Stimulated activated CD4-positive, alpha-beta T cell treated with anti-CD3 and anti-CD28 coated beads, Interleukin-1b, Interleukin-23, amount 100 ng/mL, for 24 hours (primary cell): ENCODE measurements at regions not wholly inside any gene's neighbourhood (a gene's known extent, or its start where the extent isn't known, plus 50 kb on each side); places are given as distances from the start of the nearest gene placed in this dataset.
"Not testable (repeated sequence)": the region's sequence is repeated elsewhere in the genome, so short reads cannot be mapped to it uniquely, and the experiment has no call there.

ENCODE experiments used
- DNase-seq, 4 experiments: peaks; one replicate each; pipeline ENCODE4 v3.0.0-alpha.2; 2020; ENCODE audit warnings: low read depth in 4 of 4, low spot score in 1 of 4

DNA sequence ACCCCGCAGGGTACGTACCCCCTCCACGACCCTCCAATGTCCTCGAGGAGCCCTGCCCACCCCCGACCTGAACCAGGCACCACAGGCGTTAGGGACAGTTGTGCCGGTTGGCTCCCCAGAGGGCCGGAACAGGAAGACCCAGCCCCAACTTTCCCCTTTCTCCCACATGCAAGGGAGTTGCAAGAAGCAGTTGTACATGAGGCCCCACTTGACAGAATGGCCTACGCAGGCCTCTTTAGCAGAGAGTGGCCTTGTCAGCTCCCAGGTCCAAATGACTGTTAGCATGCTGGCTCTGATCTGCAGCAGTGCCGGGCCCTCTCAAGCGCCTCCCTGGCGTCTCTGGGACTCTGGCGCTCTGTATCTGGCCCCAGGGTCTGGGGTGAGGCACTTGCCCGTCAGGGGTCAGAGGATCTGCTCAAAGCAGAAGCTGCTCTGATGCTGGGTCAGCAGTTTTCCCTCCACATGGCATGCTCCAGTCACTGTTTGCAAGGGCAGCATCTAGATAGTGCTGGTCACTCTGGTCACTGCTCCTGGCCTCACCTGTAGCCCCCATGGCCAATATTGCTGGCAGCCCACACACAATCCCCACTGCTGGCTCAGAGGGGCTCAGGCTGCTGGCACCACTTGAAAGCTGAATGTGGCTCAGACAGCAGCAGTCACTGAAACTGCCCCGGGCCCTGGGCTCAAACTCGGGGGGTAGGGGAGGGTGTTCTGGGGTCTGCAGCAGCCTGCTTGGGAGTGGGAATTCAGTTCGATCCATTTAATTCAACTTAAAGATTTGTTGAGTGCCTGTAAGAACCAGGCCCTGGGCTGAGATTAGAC, 254.5 kb downstream of the FAM43A start:
- no peak for DNase-seq

- no peak for DNase-seq
Observed at GRCh38 chr3:194941360-194941955, 255.8 kb downstream of the FAM43A start.

DNA sequence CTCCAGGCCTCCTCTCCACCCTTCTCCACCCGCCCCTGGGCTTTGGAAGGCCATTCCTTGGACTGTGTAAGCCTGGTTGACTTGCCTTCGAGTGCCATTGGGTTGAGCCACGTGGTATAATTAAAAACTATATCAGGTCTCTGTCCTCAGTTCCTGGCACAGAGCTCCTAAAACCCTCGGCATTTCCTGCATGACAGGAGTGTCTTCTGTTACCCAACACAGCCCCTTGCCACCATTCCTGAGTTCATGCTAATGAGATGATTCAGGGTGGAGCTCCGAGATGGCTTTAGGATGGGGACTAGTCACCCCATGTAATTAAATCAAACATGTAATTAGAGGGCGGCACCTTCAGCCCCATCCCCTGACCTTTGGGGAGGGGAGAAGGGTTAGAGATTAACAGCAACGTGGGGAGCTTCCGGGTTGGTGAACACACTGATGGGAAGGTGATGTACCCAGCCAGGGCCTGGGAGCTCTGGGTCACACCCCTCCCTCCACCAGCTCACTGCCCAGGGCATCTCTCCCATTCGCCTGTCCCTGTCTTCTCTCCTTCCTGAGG, 256.4 kb downstream of the FAM43A start:
- no peak for DNase-seq

GRCh38 chr3:194944526-194944925, 258.8 kb downstream of the FAM43A start:
- no peak for DNase-seq

- DNase-seq = no peak
Observed at GRCh38 chr3:194945508-194945907, 259.8 kb downstream of the FAM43A start.

DNA sequence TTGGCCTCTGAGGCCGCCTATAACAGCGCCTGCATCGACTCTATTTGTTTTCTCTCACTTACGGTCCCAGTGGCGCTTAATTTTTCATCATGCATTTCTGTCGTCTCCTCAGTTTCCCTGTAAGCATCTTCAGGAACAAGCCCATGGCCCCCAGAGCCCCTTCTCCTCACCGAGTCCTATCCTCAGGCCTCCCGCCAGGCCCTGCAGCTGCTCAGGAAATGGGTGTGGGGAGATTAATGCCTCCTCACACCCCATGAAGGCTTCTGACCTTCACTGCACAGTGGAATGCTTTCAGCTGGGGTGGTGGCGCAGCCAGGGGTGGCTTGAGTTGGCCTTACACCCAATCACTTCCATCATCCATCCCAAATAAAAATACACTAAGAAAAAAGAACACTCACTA, 260.4 kb downstream of the FAM43A start:
- DNase-seq = no peak

- DNase-seq = no peak
Observed at GRCh38 chr3:194949592-194949991, 263.9 kb downstream of the FAM43A start.

DNA sequence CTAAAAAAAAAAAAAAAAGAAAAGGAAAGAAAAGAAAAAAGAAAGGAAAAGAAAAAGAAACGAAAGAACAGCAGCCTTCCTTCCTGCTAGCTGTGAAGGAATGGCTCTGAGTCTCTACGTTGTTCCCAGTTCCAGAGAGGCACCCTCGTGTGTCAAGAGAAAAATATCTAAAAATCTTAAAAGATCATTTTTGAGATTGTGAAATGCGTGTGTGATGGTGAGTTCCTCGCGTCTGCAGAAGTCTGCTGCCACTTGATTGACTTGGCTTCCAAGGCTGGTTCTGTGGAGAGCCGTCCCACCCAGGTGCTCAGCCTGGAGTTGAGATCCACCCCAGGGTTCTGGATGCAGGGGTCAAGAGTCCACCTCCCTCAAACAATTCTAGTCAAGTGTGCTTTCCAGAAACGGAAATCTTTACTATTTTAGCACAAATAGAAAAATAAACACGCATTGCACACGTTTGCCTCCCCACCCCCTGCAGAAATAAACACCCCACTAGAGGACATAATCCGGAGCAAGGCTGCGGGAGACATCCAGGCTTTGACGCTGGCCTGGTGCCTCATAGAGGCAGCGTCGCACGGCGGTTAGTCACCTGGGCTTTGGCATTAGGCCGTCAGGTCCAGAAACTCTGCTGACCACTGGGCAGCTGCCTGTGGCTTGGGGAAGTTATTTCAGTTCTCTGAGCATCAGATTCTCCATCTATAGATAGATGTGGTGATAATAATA, 265.4 kb downstream of the FAM43A start:
- DNase-seq = no peak

- DNase-seq = not testable (repeated sequence)
Observed at GRCh38 chr3:194951629-194951920, 265.9 kb downstream of the FAM43A start.

- no peak for DNase-seq
Observed at GRCh38 chr3:194951931-194952582, 266.4 kb downstream of the FAM43A start.

- DNase-seq = no peak
Observed at GRCh38 chr3:194952841-194953241, 267.2 kb downstream of the FAM43A start.

GRCh38 chr3:194953291-194953690, 267.6 kb downstream of the FAM43A start:
- DNase-seq = no peak

DNA sequence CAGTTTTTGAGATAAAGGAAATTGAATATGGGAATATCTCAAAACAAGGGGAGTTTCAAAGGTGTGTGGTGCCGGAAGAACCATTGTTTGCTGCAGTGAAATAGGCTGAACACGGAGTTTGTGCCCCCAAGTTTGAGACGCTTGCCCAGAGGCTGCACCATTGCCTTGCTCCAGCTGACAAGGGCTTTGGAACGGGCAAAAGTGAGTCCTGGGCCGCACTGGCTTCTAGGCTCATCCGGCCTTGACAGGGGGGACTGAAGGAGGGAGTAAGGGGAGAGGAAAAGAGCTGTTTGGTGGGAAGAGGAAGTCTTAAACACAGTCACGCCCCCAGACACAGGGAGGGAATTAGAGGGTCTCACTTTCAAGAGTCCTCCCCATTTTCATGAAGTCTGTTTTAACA, 269.9 kb downstream of the FAM43A start:
- no peak for DNase-seq

DNA sequence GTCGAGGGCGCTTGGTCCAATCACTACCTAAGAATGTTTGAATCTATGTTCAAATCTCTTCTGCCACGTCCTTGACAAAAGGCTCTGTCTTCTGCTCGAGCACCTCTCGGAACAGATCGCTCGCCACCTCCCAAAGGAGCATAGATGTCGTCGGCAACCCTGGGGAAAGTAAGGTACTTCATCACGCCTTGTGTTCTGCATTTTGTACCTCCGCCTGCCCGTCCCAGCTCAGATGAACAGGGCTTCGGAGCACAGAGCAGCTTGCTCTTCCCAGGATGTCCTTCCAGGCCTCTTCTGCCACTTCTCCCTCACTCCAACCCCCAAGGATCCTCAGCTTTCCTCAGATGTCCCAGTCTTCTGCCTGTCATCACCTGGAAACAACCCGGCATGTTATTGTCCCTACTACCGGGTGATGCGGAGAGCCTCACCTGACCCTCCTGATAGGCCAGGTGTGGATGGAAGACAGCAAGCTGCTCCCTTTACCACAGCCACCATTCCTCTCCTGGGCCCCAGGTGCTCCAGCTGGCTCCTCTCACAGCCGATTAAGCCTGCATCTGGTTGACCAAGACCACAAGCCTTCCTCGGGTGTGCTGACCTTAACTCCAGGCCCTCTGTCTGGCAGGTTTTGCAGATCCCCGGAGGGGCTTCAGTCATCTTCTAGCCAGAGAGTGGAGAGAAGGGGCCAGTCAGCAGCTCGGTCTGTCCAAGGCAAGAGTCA, 270.5 kb downstream of the FAM43A start:
- DNase-seq = no peak

GRCh38 chr3:194956697-194957396, 271.2 kb downstream of the FAM43A start:
- DNase-seq = no peak

- DNase-seq = no peak
Observed at GRCh38 chr3:194957743-194958240, 272.1 kb downstream of the FAM43A start.

DNA sequence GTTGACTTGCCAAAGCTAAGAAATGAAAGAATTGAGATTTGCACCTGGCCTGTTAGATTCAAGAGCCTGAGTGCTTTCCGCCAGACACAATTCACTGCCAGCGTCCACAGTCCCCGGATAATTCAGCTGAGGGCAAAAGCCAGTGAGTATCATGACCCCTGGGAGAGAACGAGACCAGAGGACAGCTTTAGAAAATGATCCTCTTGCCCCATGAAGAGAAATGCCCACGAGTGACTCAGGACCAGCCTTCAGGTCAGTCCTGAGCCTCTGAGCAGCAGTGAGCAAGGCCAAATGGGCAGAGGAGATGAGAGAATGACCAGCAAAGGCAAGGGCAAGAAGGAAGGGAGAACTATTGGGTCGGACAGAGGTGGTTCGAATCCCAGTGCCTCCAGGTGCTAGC, 273.5 kb downstream of the FAM43A start:
- no peak for DNase-seq

DNA sequence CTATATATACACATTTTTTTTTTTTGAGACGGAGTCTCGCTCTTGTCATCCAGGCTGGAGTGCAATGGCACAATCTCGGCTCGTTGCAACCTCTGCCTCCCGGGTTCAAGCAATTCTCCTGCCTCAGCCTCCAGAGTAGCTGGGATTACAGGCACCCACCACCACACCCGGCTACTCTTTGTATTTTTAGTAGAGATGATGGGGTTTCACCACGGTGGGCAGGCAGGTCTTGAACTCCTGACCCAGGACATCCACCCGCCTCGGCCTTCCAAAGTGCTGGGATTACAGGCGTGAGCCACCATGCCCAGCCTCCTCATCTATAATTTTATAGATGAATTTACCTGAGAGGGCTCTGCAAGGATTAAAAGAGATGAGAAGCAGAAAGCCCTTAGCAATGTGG, 274.0 kb downstream of the FAM43A start:
- not testable (repeated sequence) for DNase-seq

- no peak for DNase-seq
Observed at GRCh38 chr3:194960446-194961032, 274.9 kb downstream of the FAM43A start.

DNA sequence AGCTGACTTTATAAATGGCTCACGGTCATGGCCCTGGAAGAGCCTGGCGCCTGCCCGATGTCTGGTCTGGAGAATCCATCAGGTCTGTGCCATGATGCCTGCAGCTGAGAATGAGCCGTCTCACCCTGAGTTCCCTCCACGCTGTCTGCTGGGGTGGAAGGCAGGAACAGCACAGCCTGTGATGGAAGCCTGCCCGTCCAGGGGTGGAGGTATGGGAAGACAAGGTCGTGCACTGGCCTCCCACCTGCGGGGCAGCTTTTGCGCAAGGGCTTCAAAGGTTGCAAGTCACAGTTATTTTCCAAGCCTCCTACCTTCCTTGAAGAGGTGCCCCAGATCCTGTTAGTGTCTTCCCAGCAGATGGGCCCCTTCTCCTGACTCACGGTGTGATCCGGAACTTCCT, 275.5 kb downstream of the FAM43A start:
- no peak for DNase-seq
